ENCODE measurements at regions not wholly inside any gene's neighbourhood (a gene's known extent, or its start where the extent isn't known, plus 50 kb on each side); places are given as distances from the start of the nearest gene placed in this dataset.
"Not testable (repeated sequence)": the region's sequence is repeated elsewhere in the genome, so short reads cannot be mapped to it uniquely, and the experiment has no call there.

- not testable (repeated sequence) for H3K4me3 ChIP-seq (ENCODE audit: low read depth, low read length); DNase-seq (ENCODE audit: low read depth)
Measured at GRCh38 chr7:73186589-73187309, 100.9 kb upstream of the SPDYE9 start.

- H3K4me3 ChIP-seq (ENCODE audit: low read depth, low read length); DNase-seq (ENCODE audit: low read depth): not testable (repeated sequence)
Measured at GRCh38 chr7:73176813-73177212, 91.0 kb upstream of the SPDYE9 start.

GRCh38 chr7:73175322-73175721 is 89.5 kb upstream of the SPDYE9 start:
- H3K4me3 ChIP-seq (ENCODE audit: low read depth, low read length); DNase-seq (ENCODE audit: low read depth): not testable (repeated sequence)

- DNase-seq (ENCODE audit: low read depth): not testable (repeated sequence)
Measured at GRCh38 chr7:73170902-73171301, 85.1 kb upstream of the SPDYE9 start.

GRCh38 chr7:73170415-73170814 is 84.6 kb upstream of the SPDYE9 start:
- not testable (repeated sequence) for H3K4me3 ChIP-seq (ENCODE audit: low read depth, low read length); DNase-seq (ENCODE audit: low read depth)

More at GRCh38 chr7:73170902-73171301, 85.1 kb upstream of the SPDYE9 start:
- H3K4me3 ChIP-seq (ENCODE audit: low read depth, low read length): not testable (repeated sequence)

- not testable (repeated sequence) for H3K4me3 ChIP-seq (ENCODE audit: low read depth, low read length); DNase-seq (ENCODE audit: low read depth)
Measured at GRCh38 chr7:73166152-73166551, 80.3 kb upstream of the SPDYE9 start.

- not testable (repeated sequence) for H3K4me3 ChIP-seq (ENCODE audit: low read depth, low read length); DNase-seq (ENCODE audit: low read depth)
Measured at GRCh38 chr7:73162680-73163079, 76.8 kb upstream of the SPDYE9 start.

- not testable (repeated sequence) for DNase-seq (ENCODE audit: low read depth); H3K4me3 ChIP-seq (ENCODE audit: low read depth, low read length)
Measured at GRCh38 chr7:73161727-73162126, 75.9 kb upstream of the SPDYE9 start.

GRCh38 chr7:73157169-73157661 is 71.4 kb upstream of the SPDYE9 start:
- H3K4me3 ChIP-seq (ENCODE audit: low read depth, low read length); DNase-seq (ENCODE audit: low read depth): not testable (repeated sequence)

- not testable (repeated sequence) for H3K4me3 ChIP-seq (ENCODE audit: low read depth, low read length); DNase-seq (ENCODE audit: low read depth)
Measured at GRCh38 chr7:73156510-73157168, 70.8 kb upstream of the SPDYE9 start.

GRCh38 chr7:73154586-73155038 is 68.8 kb upstream of the SPDYE9 start:
- H3K4me3 ChIP-seq (ENCODE audit: low read depth, low read length): peak overlapping the region; percentile 22
- DNase-seq (ENCODE audit: low read depth): not testable (repeated sequence)

- DNase-seq (ENCODE audit: low read depth); H3K4me3 ChIP-seq (ENCODE audit: low read depth, low read length): not testable (repeated sequence)
Measured at GRCh38 chr7:73153921-73154585, 68.2 kb upstream of the SPDYE9 start.

GRCh38 chr7:73148570-73148969 is 62.7 kb upstream of the SPDYE9 start:
- DNase-seq (ENCODE audit: low read depth); H3K4me3 ChIP-seq (ENCODE audit: low read depth, low read length): not testable (repeated sequence)

GRCh38 chr7:73147681-73148080 is 61.8 kb upstream of the SPDYE9 start:
- H3K4me3 ChIP-seq (ENCODE audit: low read depth, low read length); DNase-seq (ENCODE audit: low read depth): not testable (repeated sequence)

- not testable (repeated sequence) for DNase-seq (ENCODE audit: low read depth); H3K4me3 ChIP-seq (ENCODE audit: low read depth, low read length)
Measured at GRCh38 chr7:73143993-73144392, 58.2 kb upstream of the SPDYE9 start.

GRCh38 chr7:73137922-73138321 is 52.1 kb upstream of the SPDYE9 start:
- not testable (repeated sequence) for H3K4me3 ChIP-seq (ENCODE audit: low read depth, low read length); DNase-seq (ENCODE audit: low read depth)

Data from skeletal muscle cell (primary cell).